ENCODE measurements at regions not wholly inside any gene's neighbourhood (a gene's known extent, or its start where the extent isn't known, plus 50 kb on each side); places are given as distances from the start of the nearest gene placed in this dataset.

DNA sequence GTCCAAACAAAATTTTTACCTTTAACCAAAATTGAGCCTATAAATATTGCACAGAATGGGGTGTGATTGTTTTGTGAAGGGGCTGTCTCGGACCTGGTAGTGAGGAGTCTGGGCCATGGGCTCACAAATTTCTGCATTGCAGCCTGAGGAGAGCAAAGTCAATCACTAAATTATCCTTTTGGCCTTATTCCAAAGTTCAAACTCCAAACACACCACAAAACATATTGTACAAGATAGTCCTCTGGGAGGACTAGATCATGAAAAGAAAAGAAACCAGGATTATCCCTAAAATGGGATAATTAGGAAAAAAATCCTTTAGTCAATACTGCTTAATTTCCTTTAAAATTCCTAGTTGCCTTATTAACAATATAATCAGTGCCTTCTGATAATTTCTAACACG, 115.5 kb downstream of the BUB3 start:
- ChIA-PET CTCF (interaction anchor here (1.3 kb wide), 1 partner anchor 15 kb away, joined by 4 read pairs; no protein-coding TSS in a partner anchor), POLR2A (no interaction called here)
- Histone ChIP-seq H3K9me3 (no peaks in the 10 kb centered on the region), H3K27ac (no peak overlapping the region), H3K4me2 (no peak overlapping the region), H3K4me3 (no peak overlapping the region), H3K4me1 (no peaks in the 10 kb centered on the region)
- DNase-seq (ENCODE audit: low read depth in 1 of 2, low spot score in 1 of 2) (no peak), ATAC-seq (no peak), FAIRE-seq (no peak)
- TF ChIP-seq BHLHE40 (IDR thresholded peaks at IDR 0.05; ENCODE audit: low read depth, low read length), result no peak
- no peak for TF ChIP-seq FOSL2 (IDR thresholded peaks at IDR 0.05)
- TF ChIP-seq FOSL2 (CRISPR knock-in tag; IDR thresholded peaks at IDR 0.05), result no peak
- no peak for TF ChIP-seq JUN (IDR thresholded peaks at IDR 0.05)
- TF ChIP-seq SMC3 (IDR thresholded peaks at IDR 0.05), result no peak
- TF ChIP-seq, protein P1, sequence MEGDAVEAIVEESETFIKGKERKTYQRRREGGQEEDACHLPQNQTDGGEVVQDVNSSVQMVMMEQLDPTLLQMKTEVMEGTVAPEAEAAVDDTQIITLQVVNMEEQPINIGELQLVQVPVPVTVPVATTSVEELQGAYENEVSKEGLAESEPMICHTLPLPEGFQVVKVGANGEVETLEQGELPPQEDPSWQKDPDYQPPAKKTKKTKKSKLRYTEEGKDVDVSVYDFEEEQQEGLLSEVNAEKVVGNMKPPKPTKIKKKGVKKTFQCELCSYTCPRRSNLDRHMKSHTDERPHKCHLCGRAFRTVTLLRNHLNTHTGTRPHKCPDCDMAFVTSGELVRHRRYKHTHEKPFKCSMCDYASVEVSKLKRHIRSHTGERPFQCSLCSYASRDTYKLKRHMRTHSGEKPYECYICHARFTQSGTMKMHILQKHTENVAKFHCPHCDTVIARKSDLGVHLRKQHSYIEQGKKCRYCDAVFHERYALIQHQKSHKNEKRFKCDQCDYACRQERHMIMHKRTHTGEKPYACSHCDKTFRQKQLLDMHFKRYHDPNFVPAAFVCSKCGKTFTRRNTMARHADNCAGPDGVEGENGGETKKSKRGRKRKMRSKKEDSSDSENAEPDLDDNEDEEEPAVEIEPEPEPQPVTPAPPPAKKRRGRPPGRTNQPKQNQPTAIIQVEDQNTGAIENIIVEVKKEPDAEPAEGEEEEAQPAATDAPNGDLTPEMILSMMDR (IDR thresholded peaks at IDR 0.05), result no peak
- TF ChIP-seq, protein P2, sequence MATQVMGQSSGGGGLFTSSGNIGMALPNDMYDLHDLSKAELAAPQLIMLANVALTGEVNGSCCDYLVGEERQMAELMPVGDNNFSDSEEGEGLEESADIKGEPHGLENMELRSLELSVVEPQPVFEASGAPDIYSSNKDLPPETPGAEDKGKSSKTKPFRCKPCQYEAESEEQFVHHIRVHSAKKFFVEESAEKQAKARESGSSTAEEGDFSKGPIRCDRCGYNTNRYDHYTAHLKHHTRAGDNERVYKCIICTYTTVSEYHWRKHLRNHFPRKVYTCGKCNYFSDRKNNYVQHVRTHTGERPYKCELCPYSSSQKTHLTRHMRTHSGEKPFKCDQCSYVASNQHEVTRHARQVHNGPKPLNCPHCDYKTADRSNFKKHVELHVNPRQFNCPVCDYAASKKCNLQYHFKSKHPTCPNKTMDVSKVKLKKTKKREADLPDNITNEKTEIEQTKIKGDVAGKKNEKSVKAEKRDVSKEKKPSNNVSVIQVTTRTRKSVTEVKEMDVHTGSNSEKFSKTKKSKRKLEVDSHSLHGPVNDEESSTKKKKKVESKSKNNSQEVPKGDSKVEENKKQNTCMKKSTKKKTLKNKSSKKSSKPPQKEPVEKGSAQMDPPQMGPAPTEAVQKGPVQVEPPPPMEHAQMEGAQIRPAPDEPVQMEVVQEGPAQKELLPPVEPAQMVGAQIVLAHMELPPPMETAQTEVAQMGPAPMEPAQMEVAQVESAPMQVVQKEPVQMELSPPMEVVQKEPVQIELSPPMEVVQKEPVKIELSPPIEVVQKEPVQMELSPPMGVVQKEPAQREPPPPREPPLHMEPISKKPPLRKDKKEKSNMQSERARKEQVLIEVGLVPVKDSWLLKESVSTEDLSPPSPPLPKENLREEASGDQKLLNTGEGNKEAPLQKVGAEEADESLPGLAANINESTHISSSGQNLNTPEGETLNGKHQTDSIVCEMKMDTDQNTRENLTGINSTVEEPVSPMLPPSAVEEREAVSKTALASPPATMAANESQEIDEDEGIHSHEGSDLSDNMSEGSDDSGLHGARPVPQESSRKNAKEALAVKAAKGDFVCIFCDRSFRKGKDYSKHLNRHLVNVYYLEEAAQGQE (IDR thresholded peaks at IDR 0.05), result no peak
- TF ChIP-seq POLR2AphosphoS2 (conservative IDR thresholded peaks at IDR 0.05; ENCODE audit: low read length), result no peak
- no peak for TF ChIP-seq HOXA7 (CRISPR knock-in tag; IDR thresholded peaks at IDR 0.05)
- TF ChIP-seq SREBF2 (IDR thresholded peaks at IDR 0.05), result no peak
- TF ChIP-seq KDM1A (IDR thresholded peaks at IDR 0.05; ENCODE audit: low read depth), result no peak
- no peak for TF ChIP-seq ZC3H11A (IDR thresholded peaks at IDR 0.05)
- TF ChIP-seq MYC (IDR thresholded peaks at IDR 0.05; ENCODE audit: borderline replicate concordance, low read length), result no peak
- no peak for TF ChIP-seq EP300 (IDR thresholded peaks at IDR 0.05)
- TF ChIP-seq ESRRA (IDR thresholded peaks at IDR 0.05; ENCODE audit: borderline replicate concordance, low read length), result no peak
- no peak for TF ChIP-seq NFE2L2 (conservative IDR thresholded peaks at IDR 0.05; ENCODE audit: low read length)
- TF ChIP-seq, protein P3, sequence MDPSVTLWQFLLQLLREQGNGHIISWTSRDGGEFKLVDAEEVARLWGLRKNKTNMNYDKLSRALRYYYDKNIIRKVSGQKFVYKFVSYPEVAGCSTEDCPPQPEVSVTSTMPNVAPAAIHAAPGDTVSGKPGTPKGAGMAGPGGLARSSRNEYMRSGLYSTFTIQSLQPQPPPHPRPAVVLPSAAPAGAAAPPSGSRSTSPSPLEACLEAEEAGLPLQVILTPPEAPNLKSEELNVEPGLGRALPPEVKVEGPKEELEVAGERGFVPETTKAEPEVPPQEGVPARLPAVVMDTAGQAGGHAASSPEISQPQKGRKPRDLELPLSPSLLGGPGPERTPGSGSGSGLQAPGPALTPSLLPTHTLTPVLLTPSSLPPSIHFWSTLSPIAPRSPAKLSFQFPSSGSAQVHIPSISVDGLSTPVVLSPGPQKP (IDR thresholded peaks at IDR 0.05; ENCODE audit: low read depth, low read length), result no peak
- WGBS (ENCODE audit: missing lambda C conversion rate), result 10% methylated on average over 2 of the region's 2 CpGs

DNA sequence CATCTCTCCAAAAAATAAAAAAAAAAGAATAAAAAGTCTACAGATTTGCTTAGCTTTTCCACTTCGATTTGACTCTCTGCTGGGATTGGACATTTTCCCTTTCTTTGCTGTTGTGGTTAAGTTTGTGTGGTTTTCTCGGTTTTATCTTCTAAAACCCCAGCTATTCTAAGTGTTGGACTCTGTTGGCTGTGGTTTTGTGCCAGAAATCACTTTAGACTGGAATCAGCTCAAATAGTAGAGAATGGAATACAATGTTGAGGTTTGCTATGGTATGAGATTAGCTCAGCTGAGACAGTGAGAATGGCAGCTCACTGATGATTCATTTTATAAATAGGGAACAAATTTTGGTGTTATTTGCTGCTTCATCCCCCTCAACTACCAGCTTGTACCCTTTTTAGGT, 116.0 kb downstream of the BUB3 start:
- CTCF ChIA-PET, result no interaction called here

More for the DNA sequence above, 116.0 kb downstream of the BUB3 start:
- POLR2A ChIA-PET, result no interaction called here
- WGBS (ENCODE audit: missing lambda C conversion rate), result 13% methylated on average over 2 of the region's 2 CpGs
- Histone ChIP-seq H3K4me3 (no peak overlapping the region), H3K4me2 (no peak overlapping the region), H3K27ac (no peak overlapping the region), H3K4me1 (no peaks in the 10 kb centered on the region), H3K9me3 (no peaks in the 10 kb centered on the region)
- no peak for FAIRE-seq
- no peak for DNase-seq (ENCODE audit: low read depth in 1 of 2, low spot score in 1 of 2)
- ATAC-seq, result no peak
- no peak for TF ChIP-seq NPAS2 (CRISPR knock-in tag; IDR thresholded peaks at IDR 0.05; ENCODE audit: borderline replicate concordance)
- no peak for TF ChIP-seq HOXB5 (CRISPR knock-in tag; IDR thresholded peaks at IDR 0.05)
- no peak for TF ChIP-seq RCOR1 (IDR thresholded peaks at IDR 0.05; ENCODE audit: low read depth, low read length)
- TF ChIP-seq, protein P4, sequence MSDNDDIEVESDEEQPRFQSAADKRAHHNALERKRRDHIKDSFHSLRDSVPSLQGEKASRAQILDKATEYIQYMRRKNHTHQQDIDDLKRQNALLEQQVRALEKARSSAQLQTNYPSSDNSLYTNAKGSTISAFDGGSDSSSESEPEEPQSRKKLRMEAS (IDR thresholded peaks at IDR 0.05), result no peak
